Activated naive CD8-positive, alpha-beta T cell treated with anti-CD3 and anti-CD28 coated beads, Interleukin-2, amount 50 U/mL, for 24 hours (primary cell): ENCODE measurements at regions not wholly inside any gene's neighbourhood (a gene's known extent, or its start where the extent isn't known, plus 50 kb on each side); places are given as distances from the start of the nearest gene placed in this dataset.

Experiments
- ATAC-seq: fragments of 150-1000 bp; cut with Tn5 transposase; one replicate; pipeline ENCODE4 v1.10.0; 2021
- DNase-seq: peaks from one replicate; pipeline ENCODE4 v3.0.0; 2021
- H3K27ac Mint-ChIP-seq: one replicate; pipeline ENCODE4 v1.8.0; 2021; ENCODE audit warnings: mild to moderate bottlenecking, mixed read lengths
- H3K27me3 Mint-ChIP-seq: one replicate; pipeline ENCODE4 v1.8.0; 2021; ENCODE audit warnings: mixed read lengths
- H3K36me3 Mint-ChIP-seq: one replicate; pipeline ENCODE4 v1.8.0; 2021; ENCODE audit warnings: low read depth, mixed read lengths
- H3K4me1 Mint-ChIP-seq: one replicate; pipeline ENCODE4 v1.8.0; 2021; ENCODE audit warnings: mixed read lengths
- H3K4me3 Mint-ChIP-seq: one replicate; pipeline ENCODE4 v1.8.0; 2021; ENCODE audit warnings: mild to moderate bottlenecking, moderate library complexity, mixed read lengths
- H3K9me3 Mint-ChIP-seq: one replicate; pipeline ENCODE4 v1.8.0; 2021; ENCODE audit warnings: mixed read lengths

GRCh38 chr3:25952133-25952532 lies 162.2 kb downstream of the OXSM start:
- DNase-seq, result no peak
- no peak overlapping the region for H3K4me3 Mint-ChIP-seq

GRCh38 chr3:25957026-25957425 lies 167.1 kb downstream of the OXSM start:
- no peaks in the 10 kb centered on the region for H3K9me3 Mint-ChIP-seq
- DNase-seq (no peak), ATAC-seq (no peak)
- no peaks in the 10 kb centered on the region for H3K4me1 Mint-ChIP-seq
- peaks cover 2% of the 10 kb centered on the region for H3K27me3 Mint-ChIP-seq
- H3K36me3 Mint-ChIP-seq, result no peaks in the 10 kb centered on the region
- H3K27ac Mint-ChIP-seq, result no peak overlapping the region
- no peak overlapping the region for H3K4me3 Mint-ChIP-seq

More at GRCh38 chr3:25952133-25952532, 162.2 kb downstream of the OXSM start:
- Mint-ChIP-seq H3K9me3 (no peaks in the 10 kb centered on the region), H3K36me3 (no peaks in the 10 kb centered on the region), H3K27ac (no peak overlapping the region), H3K4me1 (no peaks in the 10 kb centered on the region), H3K27me3 (peaks cover 4% of the 10 kb centered on the region)
- ATAC-seq, result no peak

- Mint-ChIP-seq H3K9me3 (no peaks in the 10 kb centered on the region), H3K4me1 (no peaks in the 10 kb centered on the region), H3K27ac (no peak overlapping the region), H3K27me3 (no peaks in the 10 kb centered on the region), H3K36me3 (no peaks in the 10 kb centered on the region), H3K4me3 (no peak overlapping the region)
- DNase-seq (no peak), ATAC-seq (no peak)
Measured at GRCh38 chr3:25960776-25961175, 170.9 kb downstream of the OXSM start.

- H3K4me3 Mint-ChIP-seq, result no peak overlapping the region
Measured at GRCh38 chr3:25962255-25962654, 172.4 kb downstream of the OXSM start.

GRCh38 chr3:25964141-25964540 lies 174.3 kb downstream of the OXSM start:
- H3K36me3 Mint-ChIP-seq, result no peaks in the 10 kb centered on the region

More at GRCh38 chr3:25962255-25962654, 172.4 kb downstream of the OXSM start:
- Mint-ChIP-seq H3K9me3 (no peaks in the 10 kb centered on the region), H3K36me3 (no peaks in the 10 kb centered on the region), H3K4me1 (no peaks in the 10 kb centered on the region), H3K27me3 (no peaks in the 10 kb centered on the region), H3K27ac (no peak overlapping the region)
- ATAC-seq, result no peak
- no peak for DNase-seq

GRCh38 chr3:25967385-25967784 lies 177.5 kb downstream of the OXSM start:
- DNase-seq, result no peak
- no peak for ATAC-seq
- Mint-ChIP-seq H3K27me3 (peaks cover 3% of the 10 kb centered on the region), H3K9me3 (no peaks in the 10 kb centered on the region), H3K4me1 (no peaks in the 10 kb centered on the region), H3K36me3 (no peaks in the 10 kb centered on the region), H3K27ac (no peak overlapping the region), H3K4me3 (no peak overlapping the region)

More at GRCh38 chr3:25964141-25964540, 174.3 kb downstream of the OXSM start:
- Mint-ChIP-seq H3K27ac (no peak overlapping the region), H3K4me1 (no peaks in the 10 kb centered on the region), H3K27me3 (no peaks in the 10 kb centered on the region), H3K9me3 (no peaks in the 10 kb centered on the region), H3K4me3 (no peak overlapping the region)
- ATAC-seq, result no peak
- DNase-seq, result no peak

GRCh38 chr3:25971736-25972135 lies 181.8 kb downstream of the OXSM start:
- Mint-ChIP-seq H3K36me3 (no peaks in the 10 kb centered on the region), H3K27me3 (peaks cover 3% of the 10 kb centered on the region), H3K9me3 (no peaks in the 10 kb centered on the region), H3K4me3 (no peak overlapping the region), H3K27ac (no peak overlapping the region), H3K4me1 (no peaks in the 10 kb centered on the region)
- DNase-seq, result no peak
- ATAC-seq, result no peak

- no peak for ATAC-seq
- Mint-ChIP-seq H3K9me3 (no peaks in the 10 kb centered on the region), H3K4me3 (no peak overlapping the region), H3K27me3 (peaks cover 3% of the 10 kb centered on the region), H3K4me1 (no peaks in the 10 kb centered on the region), H3K36me3 (no peaks in the 10 kb centered on the region), H3K27ac (no peak overlapping the region)
- DNase-seq, result no peak
Measured at GRCh38 chr3:25973122-25973521, 183.2 kb downstream of the OXSM start.

GRCh38 chr3:25982756-25983155 lies 192.9 kb downstream of the OXSM start:
- Mint-ChIP-seq H3K36me3 (no peaks in the 10 kb centered on the region), H3K4me3 (no peak overlapping the region), H3K4me1 (no peaks in the 10 kb centered on the region), H3K27ac (no peak overlapping the region), H3K9me3 (no peaks in the 10 kb centered on the region), H3K27me3 (no peaks in the 10 kb centered on the region)
- ATAC-seq (no peak), DNase-seq (no peak)

- H3K27ac Mint-ChIP-seq, result no peak overlapping the region
- H3K27me3 Mint-ChIP-seq, result no peaks in the 10 kb centered on the region
- DNase-seq (no peak), ATAC-seq (no peak)
- no peak overlapping the region for H3K4me3 Mint-ChIP-seq
- H3K4me1 Mint-ChIP-seq, result no peaks in the 10 kb centered on the region
- H3K36me3 Mint-ChIP-seq, result no peaks in the 10 kb centered on the region
- no peaks in the 10 kb centered on the region for H3K9me3 Mint-ChIP-seq
Measured at GRCh38 chr3:25985621-25986020, 195.7 kb downstream of the OXSM start.

GRCh38 chr3:25992606-25993005 lies 202.7 kb downstream of the OXSM start:
- Mint-ChIP-seq H3K9me3 (peaks cover 12% of the 10 kb centered on the region), H3K4me3 (no peak overlapping the region), H3K27me3 (no peaks in the 10 kb centered on the region), H3K27ac (no peak overlapping the region), H3K36me3 (no peaks in the 10 kb centered on the region), H3K4me1 (no peaks in the 10 kb centered on the region)
- DNase-seq, result no peak
- ATAC-seq, result no peak

GRCh38 chr3:26004172-26004571 lies 214.3 kb downstream of the OXSM start:
- H3K9me3 Mint-ChIP-seq, result peaks cover 11% of the 10 kb centered on the region
- H3K36me3 Mint-ChIP-seq, result no peaks in the 10 kb centered on the region
- H3K4me3 Mint-ChIP-seq, result no peak overlapping the region
- no peak overlapping the region for H3K27ac Mint-ChIP-seq
- H3K4me1 Mint-ChIP-seq, result no peaks in the 10 kb centered on the region
- no peaks in the 10 kb centered on the region for H3K27me3 Mint-ChIP-seq
- no peak for ATAC-seq
- DNase-seq, result no peak

GRCh38 chr3:26011276-26011675 lies 221.4 kb downstream of the OXSM start:
- ATAC-seq, result no peak
- Mint-ChIP-seq H3K36me3 (no peaks in the 10 kb centered on the region), H3K4me3 (no peak overlapping the region), H3K9me3 (no peaks in the 10 kb centered on the region), H3K4me1 (no peaks in the 10 kb centered on the region), H3K27ac (no peak overlapping the region), H3K27me3 (no peaks in the 10 kb centered on the region)
- no peak for DNase-seq

GRCh38 chr3:26012241-26012745 lies 222.4 kb downstream of the OXSM start:
- DNase-seq (no peak), ATAC-seq (no peak)
- Mint-ChIP-seq H3K36me3 (no peaks in the 10 kb centered on the region), H3K27me3 (no peaks in the 10 kb centered on the region), H3K27ac (no peak overlapping the region), H3K9me3 (no peaks in the 10 kb centered on the region), H3K4me1 (no peaks in the 10 kb centered on the region), H3K4me3 (no peak overlapping the region)

- no peaks in the 10 kb centered on the region for H3K36me3 Mint-ChIP-seq
- DNase-seq (no peak), ATAC-seq (no peak)
- H3K4me3 Mint-ChIP-seq, result no peak overlapping the region
- H3K27me3 Mint-ChIP-seq, result no peaks in the 10 kb centered on the region
- H3K4me1 Mint-ChIP-seq, result no peaks in the 10 kb centered on the region
- H3K9me3 Mint-ChIP-seq, result no peaks in the 10 kb centered on the region
- H3K27ac Mint-ChIP-seq, result no peak overlapping the region
Measured at GRCh38 chr3:26015752-26016151, 225.9 kb downstream of the OXSM start.

- ATAC-seq, result no peak
- no peaks in the 10 kb centered on the region for H3K27me3 Mint-ChIP-seq
- H3K27ac Mint-ChIP-seq, result no peak overlapping the region
- no peaks in the 10 kb centered on the region for H3K36me3 Mint-ChIP-seq
- H3K9me3 Mint-ChIP-seq, result no peaks in the 10 kb centered on the region
- H3K4me1 Mint-ChIP-seq, result no peaks in the 10 kb centered on the region
- DNase-seq, result no peak
- H3K4me3 Mint-ChIP-seq, result no peak overlapping the region
Measured at GRCh38 chr3:26018889-26019288, 229.0 kb downstream of the OXSM start.
